ENCODE measurements at regions not wholly inside any gene's neighbourhood (a gene's known extent, or its start where the extent isn't known, plus 50 kb on each side); places are given as distances from the start of the nearest gene placed in this dataset.
A peak's percentile ranks its signal among the peaks of the same experiment; 100 is the strongest.

DNA sequence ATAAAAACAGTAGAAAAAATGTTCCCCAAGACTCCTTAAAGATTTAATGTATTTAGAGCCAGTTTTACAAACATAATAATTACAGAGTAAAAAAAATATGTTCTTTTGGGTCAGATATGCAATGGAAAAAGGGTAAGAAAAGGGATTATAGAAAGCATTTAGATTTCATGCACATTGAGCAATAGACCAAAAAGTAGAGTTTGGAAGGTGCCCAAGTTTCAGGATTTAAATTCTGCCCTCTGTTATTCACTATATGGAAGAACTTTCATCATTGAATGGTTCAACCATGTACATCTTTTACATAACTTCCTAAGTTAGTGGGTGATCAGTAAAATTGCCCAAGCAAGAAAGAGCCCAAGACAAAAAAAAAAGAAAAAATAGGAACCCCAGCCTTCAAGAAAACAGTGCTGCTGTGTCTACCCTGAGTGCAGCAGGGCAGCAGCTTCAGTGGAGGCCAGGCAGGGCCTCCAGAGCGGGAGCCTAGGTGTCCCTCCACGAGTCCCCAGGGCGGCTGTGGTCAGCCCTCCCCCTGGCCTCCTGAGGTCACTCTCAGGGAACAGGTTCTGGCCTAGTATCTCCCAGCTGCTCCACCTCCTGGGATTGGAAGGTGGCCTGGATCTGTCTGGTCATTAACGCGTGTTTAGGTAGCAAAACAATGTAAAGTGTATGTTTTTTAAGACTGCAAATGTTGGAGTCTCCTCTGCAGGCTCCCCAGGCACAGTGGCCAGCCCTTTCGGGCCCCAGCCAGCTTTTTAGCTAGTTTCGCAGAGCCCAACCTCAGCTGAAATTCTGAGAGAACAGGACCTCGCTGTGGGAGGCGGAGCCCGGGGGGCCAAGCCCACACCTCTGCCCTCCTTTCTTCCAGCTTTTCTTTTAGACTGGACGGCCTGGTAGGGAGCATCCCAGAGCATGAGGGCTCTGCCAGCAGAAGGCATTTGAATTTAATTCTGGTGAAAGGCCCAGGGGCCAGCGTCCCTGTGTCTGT is 77.3 kb downstream of the TEX51 start:
- Mint-ChIP-seq H3K9me3 (ENCODE audit: unreplicated experiment) (no peaks in the 10 kb centered on the region), H3K27me3 (ENCODE audit: unreplicated experiment) (peaks cover 5% of the 10 kb centered on the region), H3K4me1 (ENCODE audit: unreplicated experiment) (peaks cover 5% of the 10 kb centered on the region), H3K27ac (ENCODE audit: unreplicated experiment) (no peak overlapping the region), H3K4me3 (ENCODE audit: unreplicated experiment) (no peak overlapping the region), H3K36me3 (ENCODE audit: low read depth, unreplicated experiment) (peaks cover 4% of the 10 kb centered on the region)
- no peak for DNase-seq (ENCODE audit: low spot score)
- TF ChIP-seq, protein P1, sequence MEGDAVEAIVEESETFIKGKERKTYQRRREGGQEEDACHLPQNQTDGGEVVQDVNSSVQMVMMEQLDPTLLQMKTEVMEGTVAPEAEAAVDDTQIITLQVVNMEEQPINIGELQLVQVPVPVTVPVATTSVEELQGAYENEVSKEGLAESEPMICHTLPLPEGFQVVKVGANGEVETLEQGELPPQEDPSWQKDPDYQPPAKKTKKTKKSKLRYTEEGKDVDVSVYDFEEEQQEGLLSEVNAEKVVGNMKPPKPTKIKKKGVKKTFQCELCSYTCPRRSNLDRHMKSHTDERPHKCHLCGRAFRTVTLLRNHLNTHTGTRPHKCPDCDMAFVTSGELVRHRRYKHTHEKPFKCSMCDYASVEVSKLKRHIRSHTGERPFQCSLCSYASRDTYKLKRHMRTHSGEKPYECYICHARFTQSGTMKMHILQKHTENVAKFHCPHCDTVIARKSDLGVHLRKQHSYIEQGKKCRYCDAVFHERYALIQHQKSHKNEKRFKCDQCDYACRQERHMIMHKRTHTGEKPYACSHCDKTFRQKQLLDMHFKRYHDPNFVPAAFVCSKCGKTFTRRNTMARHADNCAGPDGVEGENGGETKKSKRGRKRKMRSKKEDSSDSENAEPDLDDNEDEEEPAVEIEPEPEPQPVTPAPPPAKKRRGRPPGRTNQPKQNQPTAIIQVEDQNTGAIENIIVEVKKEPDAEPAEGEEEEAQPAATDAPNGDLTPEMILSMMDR (IDR thresholded peaks at IDR 0.05; ENCODE audit: unreplicated experiment): no peak

DNA sequence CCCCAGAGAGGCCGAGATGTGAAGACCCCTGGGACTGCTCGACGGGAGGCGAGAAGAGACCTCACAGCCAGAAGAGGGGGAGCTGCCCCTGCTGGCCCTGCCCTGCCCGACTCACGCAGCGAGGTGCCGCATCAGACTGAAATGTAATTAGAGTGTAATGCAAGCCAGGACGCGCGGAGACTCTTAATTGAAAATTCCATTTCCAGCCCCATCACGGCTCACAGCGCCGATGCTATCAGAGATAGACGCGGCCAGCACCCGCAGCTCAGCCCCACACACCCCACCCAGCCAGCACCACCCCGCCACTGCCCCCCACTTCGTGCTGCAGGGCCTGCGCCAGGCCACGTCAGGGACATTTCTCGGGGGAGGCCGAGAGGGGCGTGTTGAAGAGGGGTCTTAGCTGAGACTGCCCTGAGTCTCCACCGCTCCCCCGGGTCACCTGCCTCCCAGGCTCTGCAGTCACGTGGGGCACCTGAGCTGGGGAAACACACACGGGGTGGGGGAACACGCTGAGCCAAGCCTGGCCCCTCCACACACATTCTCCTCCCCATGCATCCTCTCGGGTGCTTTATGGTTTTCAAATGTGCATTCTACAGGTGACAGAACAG is 78.1 kb downstream of the TEX51 start:
- TF ChIP-seq, protein P1 (IDR thresholded peaks at IDR 0.05; ENCODE audit: unreplicated experiment): no peak
- H3K36me3 Mint-ChIP-seq (ENCODE audit: low read depth, unreplicated experiment): peaks cover 4% of the 10 kb centered on the region
- DNase-seq (ENCODE audit: low spot score): no peak
- no peaks in the 10 kb centered on the region for H3K9me3 Mint-ChIP-seq (ENCODE audit: unreplicated experiment)
- H3K4me1 Mint-ChIP-seq (ENCODE audit: unreplicated experiment): peaks cover 5% of the 10 kb centered on the region
- no peak overlapping the region for H3K4me3 Mint-ChIP-seq (ENCODE audit: unreplicated experiment)
- H3K27ac Mint-ChIP-seq (ENCODE audit: unreplicated experiment): no peak overlapping the region
- peaks cover 5% of the 10 kb centered on the region for H3K27me3 Mint-ChIP-seq (ENCODE audit: unreplicated experiment)

- no peak overlapping the region for H3K4me3 Mint-ChIP-seq (ENCODE audit: unreplicated experiment)
- no peak for DNase-seq (ENCODE audit: low spot score)
- TF ChIP-seq, protein P1 (IDR thresholded peaks at IDR 0.05; ENCODE audit: unreplicated experiment): no peak
- peaks cover 3% of the 10 kb centered on the region for H3K27me3 Mint-ChIP-seq (ENCODE audit: unreplicated experiment)
- H3K4me1 Mint-ChIP-seq (ENCODE audit: unreplicated experiment): peaks cover 7% of the 10 kb centered on the region
- H3K9me3 Mint-ChIP-seq (ENCODE audit: unreplicated experiment): no peaks in the 10 kb centered on the region
- H3K27ac Mint-ChIP-seq (ENCODE audit: unreplicated experiment): peak overlapping the region; percentile 36
- H3K36me3 Mint-ChIP-seq (ENCODE audit: low read depth, unreplicated experiment): peaks cover 4% of the 10 kb centered on the region
These were observed 79.6 kb downstream of the TEX51 start for GRCh38 chr2:126978333-126978732.

DNA sequence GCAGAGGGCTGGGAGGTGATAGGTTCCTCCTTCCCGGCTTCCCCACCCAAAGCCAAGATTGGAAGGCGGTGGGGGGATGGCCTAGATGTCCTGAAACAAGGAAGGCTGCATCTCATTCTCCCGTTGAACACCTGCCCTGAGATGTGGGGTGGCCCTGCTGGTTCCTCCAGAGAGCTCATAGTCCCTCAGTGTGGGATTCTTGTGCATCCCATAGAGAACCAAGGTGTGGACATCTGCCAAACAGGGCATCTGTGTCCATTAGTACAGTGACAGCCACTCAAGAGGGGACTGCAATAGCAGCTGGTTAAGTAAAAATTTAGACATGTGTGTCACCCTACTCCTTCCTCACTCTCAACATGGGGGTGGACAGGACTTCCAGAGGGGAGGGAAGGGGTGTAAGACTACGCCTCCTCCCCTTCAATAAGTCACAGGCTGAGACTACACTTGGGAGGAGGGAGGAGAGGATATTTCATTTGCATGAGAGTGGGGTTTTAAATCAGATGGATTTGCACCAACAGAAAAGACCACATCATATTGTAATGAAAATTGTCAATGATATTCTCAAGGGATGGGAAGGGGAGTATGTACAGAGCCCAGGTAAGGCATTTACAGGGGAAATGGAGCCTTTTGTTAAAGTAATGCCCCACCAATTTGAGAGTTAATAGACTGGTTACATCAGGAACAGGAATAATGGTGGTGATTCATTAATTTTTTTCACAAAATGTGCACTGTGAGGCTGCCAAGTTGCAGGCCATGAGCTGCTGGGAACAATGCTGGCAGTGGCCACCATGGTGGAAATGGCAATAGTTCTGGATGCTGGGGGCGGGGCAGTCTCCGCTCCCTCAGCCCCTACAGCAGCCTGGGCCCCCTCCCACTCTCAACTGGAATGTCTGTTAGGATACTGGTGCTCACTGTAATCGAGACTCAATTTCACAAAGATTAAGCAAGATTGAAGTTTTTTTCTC is 80.6 kb downstream of the TEX51 start:
- no peak for DNase-seq (ENCODE audit: low spot score)
- TF ChIP-seq, protein P1 (IDR thresholded peaks at IDR 0.05; ENCODE audit: unreplicated experiment): no peak
- Mint-ChIP-seq H3K36me3 (ENCODE audit: low read depth, unreplicated experiment) (peaks cover 4% of the 10 kb centered on the region), H3K9me3 (ENCODE audit: unreplicated experiment) (no peaks in the 10 kb centered on the region), H3K27me3 (ENCODE audit: unreplicated experiment) (peaks cover 3% of the 10 kb centered on the region), H3K27ac (ENCODE audit: unreplicated experiment) (no peak overlapping the region), H3K4me1 (ENCODE audit: unreplicated experiment) (peaks cover 7% of the 10 kb centered on the region), H3K4me3 (ENCODE audit: unreplicated experiment) (no peak overlapping the region)

All from endothelial cell (in vitro differentiated cells).